SK-N-SH treated with all-trans-retinoic acid at 6 μM for 48 hours (cell line): ENCODE measurements at regions not wholly inside any gene's neighbourhood (a gene's known extent, or its start where the extent isn't known, plus 50 kb on each side); places are given as distances from the start of the nearest gene placed in this dataset.

ENCODE experiments used
- ATAC-seq: fragments of 200-7000 bp; cut with Tn5 transposase; 3 replicates; pipeline ENCODE4 v1.9.1; 2020; ENCODE audit warnings: mild to moderate bottlenecking, moderate library complexity
- ARNTL ChIP-seq: fragments of 450-650 bp; formaldehyde crosslinking; IDR thresholded peaks from 2 replicates; pipeline ENCODE4 v1.5.0; 2020; ENCODE audit warnings: low read depth, mild to moderate bottlenecking, moderate library complexity, borderline replicate concordance
- CSRNP3 ChIP-seq: fragments of 250-450 bp; sonication (Bioruptor Pico); IDR thresholded peaks from 2 replicates; pipeline ENCODE4 v1.5.1; 2021; ENCODE audit warnings: mild to moderate bottlenecking, moderate library complexity
- ESRRG ChIP-seq: fragments of 250-450 bp; sonication (Bioruptor Pico); IDR thresholded peaks from 2 replicates; pipeline ENCODE4 v1.6.1; 2021; ENCODE audit warnings: mild to moderate bottlenecking
- ISL1 ChIP-seq: fragments of 250-450 bp; sonication (Bioruptor Pico); IDR thresholded peaks from 2 replicates; pipeline ENCODE4 v2.1.2; 2022; ENCODE audit warnings: mild to moderate bottlenecking, moderate library complexity
- OSR1 ChIP-seq: fragments of 250-450 bp; sonication (Bioruptor Pico); IDR thresholded peaks from 2 replicates; pipeline ENCODE4 v1.8.0; 2022; ENCODE audit warnings: moderate library complexity, mild to moderate bottlenecking, inconsistent platforms
- PATZ1 ChIP-seq: fragments of 250-450 bp; sonication (Bioruptor Pico); IDR thresholded peaks from 2 replicates; pipeline ENCODE4 v1.8.0; 2020; ENCODE audit warnings: mild to moderate bottlenecking, moderate library complexity, borderline replicate concordance
- PPARA ChIP-seq: fragments of 250-450 bp; sonication (Bioruptor Pico); IDR thresholded peaks from 2 replicates; pipeline ENCODE4 v1.5.0; 2020; ENCODE audit warnings: mild to moderate bottlenecking, borderline replicate concordance
- RARB ChIP-seq: fragments of 250-450 bp; sonication (Bioruptor Pico); IDR thresholded peaks from 2 replicates; pipeline ENCODE4 v1.8.0; 2021; ENCODE audit warnings: mild to moderate bottlenecking, moderate library complexity
- SNAI2 ChIP-seq: fragments of 250-450 bp; sonication (Bioruptor Pico); IDR thresholded peaks from 2 replicates; pipeline ENCODE4 v1.5.0; 2020; ENCODE audit warnings: mild to moderate bottlenecking, moderate library complexity
- TCF4 ChIP-seq: fragments of 250-450 bp; sonication (Bioruptor Pico); IDR thresholded peaks from 2 replicates; pipeline ENCODE4 v1.8.0; 2021; ENCODE audit warnings: mild to moderate bottlenecking, moderate library complexity, borderline replicate concordance
- ZC3H10 ChIP-seq: fragments of 250-450 bp; sonication (Bioruptor Pico); IDR thresholded peaks from 2 replicates; pipeline ENCODE4 v1.5.1; 2021; ENCODE audit warnings: mild to moderate bottlenecking, moderate library complexity
- ZFP3 ChIP-seq: fragments of 250-450 bp; sonication (Bioruptor Pico); IDR thresholded peaks from 2 replicates; pipeline ENCODE4 v1.5.0; 2020; ENCODE audit warnings: mild to moderate bottlenecking, moderate library complexity
- ZFP30 ChIP-seq: fragments of 450-650 bp; formaldehyde crosslinking; IDR thresholded peaks from 2 replicates; pipeline ENCODE4 v1.5.0; 2022; ENCODE audit warnings: mild to moderate bottlenecking, moderate library complexity
- ZNF565 ChIP-seq: fragments of 450-650 bp; formaldehyde crosslinking; conservative IDR thresholded peaks from 2 replicates; pipeline ENCODE4 v1.5.0; 2020; ENCODE audit warnings: low read depth, mild to moderate bottlenecking, moderate library complexity
- ZNF70 ChIP-seq: fragments of 450-650 bp; formaldehyde crosslinking; IDR thresholded peaks from 2 replicates; pipeline ENCODE4 v1.5.0; 2020; ENCODE audit warnings: mild to moderate bottlenecking, moderate library complexity
- ZNF8 ChIP-seq: fragments of 450-650 bp; formaldehyde crosslinking; IDR thresholded peaks from 2 replicates; pipeline ENCODE4 v1.5.0; 2020; ENCODE audit warnings: mild to moderate bottlenecking, moderate library complexity
- TF ChIP-seq, protein P1 (sequence below): fragments of 250-450 bp; sonication (Bioruptor Pico); IDR thresholded peaks from 2 replicates; pipeline ENCODE4 v1.5.1; 2020; ENCODE audit warnings: low read depth, mild to moderate bottlenecking, moderate library complexity
- TF ChIP-seq, protein P2 (sequence below): fragments of 250-450 bp; sonication (Bioruptor Pico); IDR thresholded peaks from 2 replicates; pipeline ENCODE4 v1.8.0; 2021; ENCODE audit warnings: low read depth, mild to moderate bottlenecking, moderate library complexity, borderline replicate concordance

DNA sequence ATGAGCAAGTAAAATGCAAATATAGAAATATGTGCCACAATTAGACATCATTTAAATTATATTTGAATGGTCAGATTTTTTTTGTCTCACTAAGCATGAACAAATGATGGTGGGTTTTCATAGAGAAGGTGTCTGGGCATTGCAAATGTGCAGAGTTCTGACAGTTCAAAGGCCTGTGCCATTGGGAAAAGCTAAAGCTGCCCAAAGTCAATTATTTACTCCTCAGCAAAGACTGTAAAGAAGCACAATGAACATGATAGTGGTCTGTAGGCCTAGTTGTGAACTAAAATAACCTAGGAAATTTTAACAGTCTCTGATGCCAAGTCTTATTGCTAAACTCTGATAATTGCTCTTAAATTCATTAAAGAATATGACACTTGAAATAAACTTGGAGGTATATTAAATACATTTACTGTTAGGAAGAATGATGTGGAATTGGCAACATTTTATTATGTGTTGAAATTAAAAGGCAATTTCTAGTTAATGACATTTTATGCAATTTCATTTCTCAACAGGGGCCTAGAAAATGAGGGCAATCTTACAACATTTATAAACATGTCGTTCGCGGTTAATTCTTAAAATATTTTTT lies 874.3 kb upstream of the ADAMTS5 start (continued):
- no peak for TF ChIP-seq ESRRG (CRISPR knock-in tag)

DNA sequence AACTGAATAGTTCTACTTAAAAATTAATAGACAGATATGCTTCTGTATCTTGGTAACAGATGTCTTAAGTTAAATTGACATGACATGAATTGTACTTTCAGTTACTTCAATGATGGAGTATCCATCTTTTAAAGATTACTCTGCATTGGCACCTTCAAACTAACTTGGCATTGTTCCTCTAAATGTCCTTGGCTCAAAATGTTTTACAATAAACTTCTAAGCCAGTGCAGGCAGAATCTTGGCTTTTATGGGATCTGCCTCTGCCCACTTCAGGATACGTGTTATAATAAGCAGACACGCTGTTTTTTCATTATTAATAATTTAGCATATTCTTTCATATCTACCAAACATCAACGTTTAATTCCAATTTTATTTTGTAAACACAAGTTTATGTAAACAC lies 873.4 kb upstream of the ADAMTS5 start:
- ATAC-seq: no peak
- TF ChIP-seq ZNF70 (CRISPR knock-in tag) (no peak), CSRNP3 (no peak), SNAI2 (no peak), ISL1 (CRISPR knock-in tag) (no peak), OSR1 (CRISPR knock-in tag) (no peak), RARB (CRISPR knock-in tag) (no peak), PPARA (CRISPR knock-in tag) (no peak), ZC3H10 (no peak)
- TF ChIP-seq, protein P1, sequence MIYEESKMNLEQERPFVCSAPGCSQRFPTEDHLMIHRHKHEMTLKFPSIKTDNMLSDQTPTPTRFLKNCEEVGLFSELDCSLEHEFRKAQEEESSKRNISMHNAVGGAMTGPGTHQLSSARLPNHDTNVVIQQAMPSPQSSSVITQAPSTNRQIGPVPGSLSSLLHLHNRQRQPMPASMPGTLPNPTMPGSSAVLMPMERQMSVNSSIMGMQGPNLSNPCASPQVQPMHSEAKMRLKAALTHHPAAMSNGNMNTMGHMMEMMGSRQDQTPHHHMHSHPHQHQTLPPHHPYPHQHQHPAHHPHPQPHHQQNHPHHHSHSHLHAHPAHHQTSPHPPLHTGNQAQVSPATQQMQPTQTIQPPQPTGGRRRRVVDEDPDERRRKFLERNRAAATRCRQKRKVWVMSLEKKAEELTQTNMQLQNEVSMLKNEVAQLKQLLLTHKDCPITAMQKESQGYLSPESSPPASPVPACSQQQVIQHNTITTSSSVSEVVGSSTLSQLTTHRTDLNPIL (CRISPR knock-in tag): no peak
- TF ChIP-seq, protein P2, sequence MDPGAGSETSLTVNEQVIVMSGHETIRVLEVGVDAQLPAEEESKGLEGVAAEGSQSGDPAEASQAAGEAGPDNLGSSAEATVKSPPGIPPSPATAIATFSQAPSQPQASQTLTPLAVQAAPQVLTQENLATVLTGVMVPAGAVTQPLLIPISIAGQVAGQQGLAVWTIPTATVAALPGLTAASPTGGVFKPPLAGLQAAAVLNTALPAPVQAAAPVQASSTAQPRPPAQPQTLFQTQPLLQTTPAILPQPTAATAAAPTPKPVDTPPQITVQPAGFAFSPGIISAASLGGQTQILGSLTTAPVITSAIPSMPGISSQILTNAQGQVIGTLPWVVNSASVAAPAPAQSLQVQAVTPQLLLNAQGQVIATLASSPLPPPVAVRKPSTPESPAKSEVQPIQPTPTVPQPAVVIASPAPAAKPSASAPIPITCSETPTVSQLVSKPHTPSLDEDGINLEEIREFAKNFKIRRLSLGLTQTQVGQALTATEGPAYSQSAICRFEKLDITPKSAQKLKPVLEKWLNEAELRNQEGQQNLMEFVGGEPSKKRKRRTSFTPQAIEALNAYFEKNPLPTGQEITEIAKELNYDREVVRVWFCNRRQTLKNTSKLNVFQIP (CRISPR knock-in tag): no peak

- no peak for ATAC-seq
- TF ChIP-seq ZFP3 (CRISPR knock-in tag) (no peak), ISL1 (CRISPR knock-in tag) (peak; percentile 97), TCF4 (CRISPR knock-in tag) (0 out of 2 replicates have a peak, but pooled peaks have one; percentile 14), SNAI2 (no peak), ZC3H10 (peak; percentile 51; the same call in 1 of the 2 replicates), RARB (CRISPR knock-in tag) (no peak), ZNF8 (CRISPR knock-in tag) (no peak), ARNTL (CRISPR knock-in tag) (no peak), ZNF565 (no peak), PATZ1 (CRISPR knock-in tag) (0 out of 2 replicates have a peak, but pooled peaks have one; percentile 26)
- TF ChIP-seq, protein P1 (CRISPR knock-in tag): 0 out of 2 replicates have a peak, but pooled peaks have one; percentile 28
These were observed 872.7 kb upstream of the ADAMTS5 start for GRCh38 chr21:27839512-27840115.

GRCh38 chr21:27838573-27838972 lies 871.7 kb upstream of the ADAMTS5 start:
- no peak for ATAC-seq
- TF ChIP-seq SNAI2 (no peak), ARNTL (CRISPR knock-in tag) (no peak), ZFP30 (CRISPR knock-in tag) (no peak), ZFP3 (CRISPR knock-in tag) (no peak), PPARA (CRISPR knock-in tag) (no peak), ISL1 (CRISPR knock-in tag) (no peak), ZNF8 (CRISPR knock-in tag) (no peak), RARB (CRISPR knock-in tag) (no peak), ESRRG (CRISPR knock-in tag) (no peak), CSRNP3 (no peak), TCF4 (CRISPR knock-in tag) (no peak), ZNF70 (CRISPR knock-in tag) (no peak)
- TF ChIP-seq, protein P1 (CRISPR knock-in tag): no peak
